Epidermal melanocyte (primary cell): ENCODE measurements at regions not wholly inside any gene's neighbourhood (a gene's known extent, or its start where the extent isn't known, plus 50 kb on each side); places are given as distances from the start of the nearest gene placed in this dataset.
"Not testable (repeated sequence)": the region's sequence is repeated elsewhere in the genome, so short reads cannot be mapped to it uniquely, and the experiment has no call there.

ENCODE experiments used
- DNase-seq: peaks from one replicate; pipeline ENCODE4 v3.0.0; 2011; ENCODE audit warnings: low spot score; ENCODE audit not compliant: insufficient read length

- DNase-seq, result not testable (repeated sequence)
Measured at GRCh38 chr1:222470252-222470805, 77.6 kb downstream of the HHIPL2 start.

GRCh38 chr1:222466150-222466865 lies 81.6 kb downstream of the HHIPL2 start:
- DNase-seq, result no peak

- peak; percentile 93 for DNase-seq
Measured at GRCh38 chr1:222465211-222466041, 82.5 kb downstream of the HHIPL2 start.

- no peak for DNase-seq
Measured at GRCh38 chr1:222464841-222465210, 83.1 kb downstream of the HHIPL2 start.

- DNase-seq, result no peak
Measured at GRCh38 chr1:222463059-222463730, 84.7 kb downstream of the HHIPL2 start.

GRCh38 chr1:222462601-222463000 lies 85.3 kb downstream of the HHIPL2 start:
- no peak for DNase-seq

GRCh38 chr1:222461941-222462340 lies 86.0 kb downstream of the HHIPL2 start:
- no peak for DNase-seq

GRCh38 chr1:222459652-222460051 lies 88.3 kb downstream of the HHIPL2 start:
- DNase-seq, result no peak

- DNase-seq, result no peak
Measured at GRCh38 chr1:222457513-222457912, 90.4 kb downstream of the HHIPL2 start.

- no peak for DNase-seq
Measured at GRCh38 chr1:222457084-222457483, 90.8 kb downstream of the HHIPL2 start.

- peak; percentile 85 for DNase-seq
Measured at GRCh38 chr1:222455188-222455879, 92.6 kb downstream of the HHIPL2 start.

- DNase-seq, result peak; percentile 75
Measured at GRCh38 chr1:222454782-222455181, 93.1 kb downstream of the HHIPL2 start.

- DNase-seq, result peak; percentile 20
Measured at GRCh38 chr1:222454186-222454585, 93.7 kb downstream of the HHIPL2 start.

GRCh38 chr1:222452031-222452430 lies 95.9 kb downstream of the HHIPL2 start:
- DNase-seq, result no peak

- no peak for DNase-seq
Measured at GRCh38 chr1:222443566-222443965, 104.3 kb downstream of the HHIPL2 start.

- no peak for DNase-seq
Measured at GRCh38 chr1:222441066-222441465, 106.8 kb downstream of the HHIPL2 start.

GRCh38 chr1:222424826-222425225 lies 123.1 kb downstream of the HHIPL2 start:
- DNase-seq, result no peak

- DNase-seq, result no peak
Measured at GRCh38 chr1:222421380-222421779, 126.5 kb downstream of the HHIPL2 start.

GRCh38 chr1:222420633-222421032 lies 127.3 kb downstream of the HHIPL2 start:
- no peak for DNase-seq

- DNase-seq, result no peak
Measured at GRCh38 chr1:222418654-222419053, 129.2 kb downstream of the HHIPL2 start.

- no peak for DNase-seq
Measured at GRCh38 chr1:222417264-222417663, 130.6 kb downstream of the HHIPL2 start.
